HCT116 (cell line): ENCODE measurements at regions not wholly inside any gene's neighbourhood (a gene's known extent, or its start where the extent isn't known, plus 50 kb on each side); places are given as distances from the start of the nearest gene placed in this dataset.

ENCODE experiments used
- ATAC-seq: fragments of 200-7000 bp; cut with Tn5 transposase; 2 replicates; pipeline ENCODE4 v1.9.1; 2020; ENCODE audit warnings: mild to moderate bottlenecking, moderate library complexity
- BruUV-seq: library from RNA; stranded (reverse); fragments of 400-500 nt; replicated peaks from 2 replicates; lab custom pipeline; 2021; lab: Mats Ljungman, UMichigan
- CTCF ChIA-PET: fragments of 300-600 bp; sonication (Branson Sonifier 250); formaldehyde crosslinking; loops from one replicate; lab custom pipeline; 2021; ENCODE audit warnings: antibody characterized with exemption; lab: Charles Lee
- POLR2A ChIA-PET: fragments of 300-600, 350-600 bp; sonication (Branson Sonifier 250); formaldehyde crosslinking; loops from one replicate; lab custom pipeline; 2021; ENCODE audit warnings: antibody characterized with exemption; lab: Charles Lee
- RAD21 ChIA-PET, 2 experiments: fragments of 300-600 bp; sonication (Branson Sonifier 250); formaldehyde crosslinking; loops; one replicate each; lab custom pipeline; 2023; ENCODE audit warnings: low total read pairs in 2 of 2; ENCODE audit not compliant: uncharacterized antibody in 2 of 2, unreplicated experiment in 2 of 2, low non-redundant PET in 1 of 2; lab: Charles Lee
- DNase-seq: peaks from one replicate; pipeline ENCODE4 v3.0.0-alpha.2; 2010; ENCODE audit warnings: low read depth, low spot score
- H2AFZ ChIP-seq: fragments of 200-600 bp; shearing (Covaris generic), sonication (generic); 2 replicates; pipeline ENCODE4 v1.6.1; 2017; ENCODE audit warnings: low read depth, mixed run types, mixed read lengths, antibody characterized with exemption, low read length; ENCODE audit not compliant: poor library complexity, severe bottlenecking
- H3K27ac ChIP-seq: 2 replicates; pipeline ENCODE4 v1.5.1; 2012; ENCODE audit warnings: low read depth, low read length
- H3K27me3 ChIP-seq: fragments of 200-600 bp; sonication (generic); 2 replicates; pipeline ENCODE4 v1.6.1; 2016; ENCODE audit warnings: mixed run types, low read length, mixed read lengths; ENCODE audit not compliant: insufficient read depth
- H3K36me3 ChIP-seq, 2 experiments: fragments of 200-500 bp in 1 of 2; fragments of 200-600 bp in 1 of 2; sonication (Bioruptor generic) in 1 of 2; sonication (generic) in 1 of 2; 2 replicates each; pipeline versions ENCODE4 v1.5.1 to v1.6.1; 2014 to 2016; ENCODE audit warnings: low read length in 2 of 2, inconsistent platforms in 1 of 2, mixed read lengths in 1 of 2, mixed run types in 1 of 2; ENCODE audit not compliant: insufficient read depth in 2 of 2, control insufficient read depth in 1 of 2
- H3K4me1 ChIP-seq, 2 experiments: fragments of 200-600 bp in 1 of 2; sonication (generic) in 1 of 2; 2 replicates each; pipeline versions ENCODE4 v1.5.1 to v1.6.1; 2012 to 2017; ENCODE audit warnings: low read length in 2 of 2, inconsistent platforms in 1 of 2, mild to moderate bottlenecking in 1 of 2, mixed read lengths in 1 of 2, mixed run types in 1 of 2, moderate library complexity in 1 of 2; ENCODE audit not compliant: insufficient read depth in 2 of 2, control insufficient read depth in 1 of 2
- H3K4me2 ChIP-seq: fragments of 200-600 bp; sonication (generic); 2 replicates; pipeline ENCODE4 v1.6.1; 2017; ENCODE audit warnings: mixed run types, low read length, mixed read lengths
- H3K4me3 ChIP-seq, 2 experiments: fragments of 200-600 bp in 1 of 2; sonication (generic) in 1 of 2; replicated peaks in 1 of 2; 2 replicates each; pipeline ENCODE4 v1.5.1; 2011 to 2016; ENCODE audit warnings: low read length in 2 of 2, control low read depth in 1 of 2, low read depth in 1 of 2, mild to moderate bottlenecking in 1 of 2, mixed read lengths in 1 of 2, mixed run types in 1 of 2
- H3K79me2 ChIP-seq: fragments of 200-600 bp; sonication (generic); 2 replicates; pipeline ENCODE4 v1.6.1; 2017; ENCODE audit warnings: mild to moderate bottlenecking, mixed run types, low read length, moderate library complexity, mixed read lengths; ENCODE audit not compliant: insufficient read depth
- H3K9ac ChIP-seq: fragments of 200-600 bp; sonication (generic); 2 replicates; pipeline ENCODE4 v1.6.1; 2016; ENCODE audit warnings: low read length, mixed read lengths
- H3K9me2 ChIP-seq: fragments of 200-600 bp; sonication (generic), shearing (Covaris generic); 2 replicates; pipeline ENCODE4 v1.6.1; 2017; ENCODE audit warnings: mixed run types, mild to moderate bottlenecking, moderate library complexity; ENCODE audit not compliant: insufficient read depth
- H3K9me3 ChIP-seq, 2 experiments: fragments of 200-500 bp in 1 of 2; fragments of 200-600 bp in 1 of 2; sonication (Bioruptor generic) in 1 of 2; sonication (generic) in 1 of 2; 2 replicates each; pipeline ENCODE4 v1.6.1; 2014 to 2017; ENCODE audit warnings: low read length in 2 of 2, mixed read lengths in 2 of 2, inconsistent platforms in 1 of 2, low read depth in 1 of 2, mild to moderate bottlenecking in 1 of 2, mixed run types in 1 of 2, moderate library complexity in 1 of 2; ENCODE audit not compliant: control insufficient read depth in 1 of 2, insufficient read depth in 1 of 2
- H4K20me1 ChIP-seq: fragments of 200-600 bp; sonication (generic), shearing (Covaris generic); 2 replicates; pipeline ENCODE4 v1.6.1; 2017; ENCODE audit warnings: mixed run types, mild to moderate bottlenecking, moderate library complexity; ENCODE audit not compliant: insufficient read depth
- CEBPB ChIP-seq: IDR thresholded peaks from 2 replicates; pipeline ENCODE4 v1.6.1; 2012; ENCODE audit warnings: low read depth
- EGR1 ChIP-seq: IDR thresholded peaks from 2 replicates; pipeline ENCODE4 v1.6.1; 2012; ENCODE audit warnings: low read depth
- ELF1 ChIP-seq: IDR thresholded peaks from 2 replicates; pipeline ENCODE4 v1.6.1; 2012; ENCODE audit warnings: low read depth, borderline replicate concordance
- EZH2 ChIP-seq: fragments of 200-600 bp; sonication (generic); IDR thresholded peaks from 2 replicates; pipeline ENCODE4 v1.6.1; 2017; ENCODE audit warnings: antibody characterized with exemption, mixed run types
- FOSL1 ChIP-seq: IDR thresholded peaks from 2 replicates; pipeline ENCODE4 v1.6.1; 2012; ENCODE audit warnings: low read depth
- JUND ChIP-seq: IDR thresholded peaks from 2 replicates; pipeline ENCODE4 v1.6.1; 2012
- POLR2A ChIP-seq: IDR thresholded peaks from 2 replicates; pipeline ENCODE4 v1.7.0; 2011; ENCODE audit warnings: borderline replicate concordance; ENCODE audit not compliant: insufficient read depth, insufficient read length; ENCODE audit errors: extremely low read depth
- SIN3A ChIP-seq: IDR thresholded peaks from 2 replicates; pipeline ENCODE4 v1.6.1; 2012; ENCODE audit warnings: low read depth
- SP1 ChIP-seq: IDR thresholded peaks from 2 replicates; pipeline ENCODE4 v1.6.1; 2012; ENCODE audit warnings: low read depth
- ZFX ChIP-seq: fragments of 450-650 bp; IDR thresholded peaks from 2 replicates; pipeline ENCODE4 v1.6.1; 2017
- ZNF274 ChIP-seq: fragments of 200-500 bp; sonication (Bioruptor generic); IDR thresholded peaks from 2 replicates; pipeline ENCODE4 v1.6.1; 2014; ENCODE audit warnings: mild to moderate bottlenecking, low read depth, low read length, inconsistent platforms
- intact Hi-C: fragments of 100-400 bp; cut with micrococcal nuclease; formaldehyde crosslinking; loops from 2 replicates; pipeline ENCODE4 v1.10.0; 2022
- TF ChIP-seq, protein P1 (sequence below): IDR thresholded peaks from 2 replicates; pipeline ENCODE4 v1.6.1; 2012

- no peak overlapping the region for H2AFZ ChIP-seq
- no peaks in the 10 kb centered on the region for H3K4me1 ChIP-seq
- H3K4me2 ChIP-seq, result no peak overlapping the region
- no peak overlapping the region for H3K4me3 ChIP-seq
- no peak for DNase-seq
- BruUV-seq, result no TSS peak
- TF ChIP-seq JUND (no peak), ZNF274 (no peak), FOSL1 (no peak), EGR1 (no peak), SIN3A (no peak), ELF1 (no peak), ZFX (no peak), EZH2 (no peak), CEBPB (no peak), SP1 (no peak)
- TF ChIP-seq, protein P1, sequence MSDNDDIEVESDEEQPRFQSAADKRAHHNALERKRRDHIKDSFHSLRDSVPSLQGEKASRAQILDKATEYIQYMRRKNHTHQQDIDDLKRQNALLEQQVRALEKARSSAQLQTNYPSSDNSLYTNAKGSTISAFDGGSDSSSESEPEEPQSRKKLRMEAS, result no peak
- ChIA-PET RAD21 (no interaction called here), CTCF (no interaction called here), POLR2A (no interaction called here)
- H3K9me2 ChIP-seq, result no peaks in the 10 kb centered on the region
- no peaks in the 10 kb centered on the region for H4K20me1 ChIP-seq
- H3K27me3 ChIP-seq, result peaks cover 20% of the 10 kb centered on the region
- intact Hi-C loops, result no loop called here
- no peak overlapping the region for H3K27ac ChIP-seq
- H3K9ac ChIP-seq, result no peak overlapping the region
- no peaks in the 10 kb centered on the region for H3K36me3 ChIP-seq
- H3K9me3 ChIP-seq, result no peaks in the 10 kb centered on the region
- no peaks in the 10 kb centered on the region for H3K79me2 ChIP-seq
- ATAC-seq, result no peak
Measured at GRCh38 chr12:113710216-113710615, 238.5 kb upstream of the LHX5 start.

GRCh38 chr12:113709456-113709855, 237.8 kb upstream of the LHX5 start:
- no TSS peak for BruUV-seq
- Histone ChIP-seq H3K4me1 (no peaks in the 10 kb centered on the region), H3K79me2 (no peaks in the 10 kb centered on the region), H2AFZ (no peak overlapping the region), H4K20me1 (no peaks in the 10 kb centered on the region), H3K27me3 (peaks cover 20% of the 10 kb centered on the region), H3K36me3 (no peaks in the 10 kb centered on the region), H3K9ac (no peak overlapping the region), H3K4me3 (no peak overlapping the region), H3K4me2 (no peak overlapping the region), H3K9me2 (no peaks in the 10 kb centered on the region), H3K9me3 (no peaks in the 10 kb centered on the region), H3K27ac (no peak overlapping the region)
- no peak for TF ChIP-seq CEBPB
- no peak for TF ChIP-seq POLR2A
- no peak for TF ChIP-seq SIN3A
- DNase-seq, result no peak
- ATAC-seq, result no peak
- CTCF ChIA-PET, result no interaction called here
- RAD21 ChIA-PET, result no interaction called here
- POLR2A ChIA-PET, result no interaction called here
- intact Hi-C loops, result no loop called here
